ENCODE measurements at regions not wholly inside any gene's neighbourhood (a gene's known extent, or its start where the extent isn't known, plus 50 kb on each side); places are given as distances from the start of the nearest gene placed in this dataset.

- Histone ChIP-seq H3K4me3 (no peak overlapping the region), H3K4me1 (no peaks in the 10 kb centered on the region)
- no peak for TF ChIP-seq POLR2A (IDR thresholded peaks at IDR 0.05)
- no peak for TF ChIP-seq CTCF (IDR thresholded peaks at IDR 0.05)
- no peak for TF ChIP-seq POLR2AphosphoS5 (IDR thresholded peaks at IDR 0.05; ENCODE audit: insufficient read depth in 1 of 2, low read depth in 1 of 2)
These were observed 77.2 kb upstream of the CFAP20DC start for GRCh38 chr3:59127071-59127470.

DNA sequence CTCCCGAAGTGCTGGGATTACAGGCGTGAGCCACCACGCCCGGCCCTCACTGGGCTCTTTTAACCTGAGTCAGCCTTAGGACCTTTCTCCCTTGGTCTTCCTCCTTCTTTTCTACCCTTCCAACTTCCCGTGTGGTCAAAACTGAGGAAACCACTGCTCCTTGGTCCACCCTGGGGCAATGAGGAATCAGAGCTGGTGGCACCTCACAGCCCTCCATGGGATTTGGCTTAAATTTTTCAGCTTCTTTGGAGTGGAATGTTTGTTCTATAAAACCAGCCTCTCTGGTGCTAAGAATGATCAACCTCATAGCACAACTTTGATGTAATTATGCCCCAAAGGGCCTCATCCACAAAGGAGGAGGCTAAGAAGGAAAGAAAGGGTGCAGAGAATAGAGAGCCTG lies 76.6 kb upstream of the CFAP20DC start:
- no peaks in the 10 kb centered on the region for H3K4me1 ChIP-seq
- H3K27ac ChIP-seq = no peak overlapping the region
- no peak for DNase-seq (ENCODE audit: extremely low spot score in 2 of 2)
- H3K27me3 ChIP-seq = no peaks in the 10 kb centered on the region
- H3K4me3 ChIP-seq = no peak overlapping the region
- H3K36me3 ChIP-seq = no peaks in the 10 kb centered on the region
- intact Hi-C loops (cut with DNase I) = no loop called here
- TF ChIP-seq CTCF (IDR thresholded peaks at IDR 0.05) (no peak), POLR2AphosphoS5 (IDR thresholded peaks at IDR 0.05; ENCODE audit: insufficient read depth in 1 of 2, low read depth in 1 of 2) (no peak), POLR2A (IDR thresholded peaks at IDR 0.05) (no peak)
- H3K9me3 ChIP-seq = no peaks in the 10 kb centered on the region

More at GRCh38 chr3:59127071-59127470, 77.2 kb upstream of the CFAP20DC start:
- Histone ChIP-seq H3K27ac (no peak overlapping the region), H3K9me3 (no peaks in the 10 kb centered on the region), H3K36me3 (no peaks in the 10 kb centered on the region), H3K27me3 (no peaks in the 10 kb centered on the region)
- no peak for DNase-seq (ENCODE audit: extremely low spot score in 2 of 2)
- intact Hi-C loops (cut with DNase I) = no loop called here

DNA sequence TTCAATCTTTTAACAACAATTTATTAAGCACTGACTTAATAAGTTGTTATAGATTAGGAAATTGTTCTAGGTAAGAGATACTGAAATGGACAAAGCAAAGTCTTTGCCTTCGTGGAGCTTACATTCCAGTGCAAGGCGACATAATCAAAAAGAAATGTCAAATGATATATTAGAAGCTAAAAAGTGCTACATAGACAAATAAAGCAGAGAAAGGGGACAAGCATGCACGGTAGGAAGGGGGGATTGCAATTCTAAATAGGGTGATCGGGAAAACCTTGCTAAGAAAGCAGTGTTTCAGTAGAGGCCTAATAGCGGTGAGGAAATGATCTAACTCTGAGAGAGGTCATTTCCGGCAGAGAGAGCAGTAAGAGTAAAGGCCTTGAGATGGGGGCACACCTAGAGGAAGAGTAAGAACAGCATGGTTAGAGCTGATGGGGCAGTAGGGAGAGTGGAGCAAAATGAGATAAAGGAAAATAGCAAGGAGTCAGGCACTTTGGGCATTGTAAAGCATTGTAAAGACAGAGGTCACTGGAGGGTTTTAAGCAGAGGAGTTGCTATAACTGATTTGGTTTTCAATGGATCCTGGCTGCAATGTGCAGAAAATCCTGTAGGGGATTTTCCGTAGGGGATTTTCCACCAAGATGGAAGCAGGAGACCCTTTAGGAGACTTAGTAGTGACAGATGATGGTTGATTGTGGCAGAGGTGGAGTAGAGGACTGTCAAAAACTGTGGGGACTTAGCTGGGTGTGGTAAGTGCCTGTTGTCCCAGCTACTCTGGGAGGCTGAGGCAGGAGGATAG lies 71.7 kb upstream of the CFAP20DC start:
- H3K27me3 ChIP-seq = no peaks in the 10 kb centered on the region
- no peak for DNase-seq (ENCODE audit: extremely low spot score in 2 of 2)
- H3K9me3 ChIP-seq = no peaks in the 10 kb centered on the region
- no peak overlapping the region for H3K27ac ChIP-seq
- no peaks in the 10 kb centered on the region for H3K36me3 ChIP-seq
- no peaks in the 10 kb centered on the region for H3K4me1 ChIP-seq
- intact Hi-C loops (cut with DNase I) = no loop called here
- no peak for TF ChIP-seq POLR2AphosphoS5 (IDR thresholded peaks at IDR 0.05; ENCODE audit: insufficient read depth in 1 of 2, low read depth in 1 of 2)
- TF ChIP-seq CTCF (IDR thresholded peaks at IDR 0.05) = no peak
- no peak for TF ChIP-seq POLR2A (IDR thresholded peaks at IDR 0.05)
- no peak overlapping the region for H3K4me3 ChIP-seq

DNA sequence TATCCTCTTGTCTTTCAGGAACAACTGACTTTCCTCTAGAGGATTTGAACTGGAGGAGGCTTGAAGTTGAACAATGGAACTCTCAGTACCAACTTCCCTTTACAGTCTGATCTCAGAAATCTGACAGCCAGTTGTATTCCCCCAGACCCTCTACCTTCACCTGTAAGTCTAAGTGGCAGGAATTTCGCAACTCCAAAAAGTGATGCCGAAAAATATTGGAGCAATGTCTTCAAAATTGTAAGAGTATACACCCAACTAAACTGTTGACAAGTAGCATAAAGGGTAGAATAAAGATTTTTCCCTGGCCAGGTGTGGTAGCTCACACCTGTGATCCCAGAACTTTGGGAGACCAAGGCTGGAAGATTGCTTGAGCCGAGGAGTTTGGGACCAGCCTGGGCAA lies 69.1 kb upstream of the CFAP20DC start:
- Histone ChIP-seq H3K9me3 (no peaks in the 10 kb centered on the region), H3K27me3 (no peaks in the 10 kb centered on the region), H3K4me1 (no peaks in the 10 kb centered on the region), H3K36me3 (no peaks in the 10 kb centered on the region), H3K27ac (no peak overlapping the region), H3K4me3 (no peak overlapping the region)
- no peak for DNase-seq (ENCODE audit: extremely low spot score in 2 of 2)
- TF ChIP-seq POLR2AphosphoS5 (IDR thresholded peaks at IDR 0.05; ENCODE audit: insufficient read depth in 1 of 2, low read depth in 1 of 2) = no peak
- TF ChIP-seq POLR2A (IDR thresholded peaks at IDR 0.05) = no peak
- no peak for TF ChIP-seq CTCF (IDR thresholded peaks at IDR 0.05)
- intact Hi-C loops (cut with DNase I) = no loop called here

DNA sequence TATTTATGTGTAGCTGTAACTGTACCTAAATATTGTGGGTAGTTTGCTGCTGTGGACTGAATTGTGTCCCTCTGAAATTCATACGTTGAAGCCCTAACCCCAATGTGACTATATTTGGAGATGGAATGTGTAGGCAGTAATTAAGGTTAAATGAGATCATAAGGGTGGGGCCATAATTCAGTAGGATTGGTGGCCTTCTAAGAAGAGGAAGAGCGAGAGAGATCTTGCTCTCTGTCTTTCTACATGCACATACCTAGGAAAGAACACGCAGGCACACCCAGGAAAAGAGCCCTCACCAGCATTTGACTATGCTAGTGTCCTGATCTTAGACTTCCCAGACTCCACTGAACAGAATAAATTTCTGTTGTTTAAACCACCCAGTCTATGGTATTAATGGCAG lies 67.6 kb upstream of the CFAP20DC start:
- Histone ChIP-seq H3K27ac (no peak overlapping the region), H3K36me3 (no peaks in the 10 kb centered on the region), H3K27me3 (no peaks in the 10 kb centered on the region), H3K4me3 (no peak overlapping the region), H3K9me3 (no peaks in the 10 kb centered on the region), H3K4me1 (no peaks in the 10 kb centered on the region)
- intact Hi-C loops (cut with DNase I) = no loop called here
- no peak for DNase-seq (ENCODE audit: extremely low spot score in 2 of 2)
- TF ChIP-seq POLR2A (IDR thresholded peaks at IDR 0.05) (no peak), POLR2AphosphoS5 (IDR thresholded peaks at IDR 0.05; ENCODE audit: insufficient read depth in 1 of 2, low read depth in 1 of 2) (no peak), CTCF (IDR thresholded peaks at IDR 0.05) (no peak)

Measured in vagina (tissue), 2 donors.